HG02938 (cell line): ENCODE measurements at regions not wholly inside any gene's neighbourhood (a gene's known extent, or its start where the extent isn't known, plus 50 kb on each side); places are given as distances from the start of the nearest gene placed in this dataset.
A peak's percentile ranks its signal among the peaks of the same experiment; 100 is the strongest.
"Not testable (repeated sequence)": the region's sequence is repeated elsewhere in the genome, so short reads cannot be mapped to it uniquely, and the experiment has no call there.

ENCODE experiments used
- ATAC-seq: cut with Tn5 transposase; IDR thresholded peaks from one replicate; pipeline ENCODE4 v1.9.1; 2021; ENCODE audit warnings: mild to moderate bottlenecking, moderate library complexity; ENCODE audit not compliant: unreplicated experiment

DNA sequence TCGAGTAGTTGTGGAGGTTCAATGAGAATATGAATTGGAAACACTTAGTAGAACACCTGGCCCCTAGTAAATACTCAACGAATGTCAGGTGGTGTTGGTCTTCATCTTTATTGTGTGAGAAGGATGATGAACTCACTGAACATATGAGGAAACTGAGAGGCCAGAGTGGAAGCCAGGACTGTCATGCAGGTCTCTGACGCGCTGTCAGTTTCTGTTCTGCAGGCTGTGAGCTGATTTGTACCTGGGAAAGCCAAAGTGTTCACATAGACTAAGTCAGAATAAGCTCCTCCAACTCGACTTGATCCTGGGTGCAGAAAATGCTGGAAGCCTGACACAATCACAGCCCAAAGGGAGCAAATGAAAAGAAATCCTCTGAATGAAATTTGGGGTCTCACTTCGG lies 222.2 kb downstream of the LY86 start:
- no peak for ATAC-seq

DNA sequence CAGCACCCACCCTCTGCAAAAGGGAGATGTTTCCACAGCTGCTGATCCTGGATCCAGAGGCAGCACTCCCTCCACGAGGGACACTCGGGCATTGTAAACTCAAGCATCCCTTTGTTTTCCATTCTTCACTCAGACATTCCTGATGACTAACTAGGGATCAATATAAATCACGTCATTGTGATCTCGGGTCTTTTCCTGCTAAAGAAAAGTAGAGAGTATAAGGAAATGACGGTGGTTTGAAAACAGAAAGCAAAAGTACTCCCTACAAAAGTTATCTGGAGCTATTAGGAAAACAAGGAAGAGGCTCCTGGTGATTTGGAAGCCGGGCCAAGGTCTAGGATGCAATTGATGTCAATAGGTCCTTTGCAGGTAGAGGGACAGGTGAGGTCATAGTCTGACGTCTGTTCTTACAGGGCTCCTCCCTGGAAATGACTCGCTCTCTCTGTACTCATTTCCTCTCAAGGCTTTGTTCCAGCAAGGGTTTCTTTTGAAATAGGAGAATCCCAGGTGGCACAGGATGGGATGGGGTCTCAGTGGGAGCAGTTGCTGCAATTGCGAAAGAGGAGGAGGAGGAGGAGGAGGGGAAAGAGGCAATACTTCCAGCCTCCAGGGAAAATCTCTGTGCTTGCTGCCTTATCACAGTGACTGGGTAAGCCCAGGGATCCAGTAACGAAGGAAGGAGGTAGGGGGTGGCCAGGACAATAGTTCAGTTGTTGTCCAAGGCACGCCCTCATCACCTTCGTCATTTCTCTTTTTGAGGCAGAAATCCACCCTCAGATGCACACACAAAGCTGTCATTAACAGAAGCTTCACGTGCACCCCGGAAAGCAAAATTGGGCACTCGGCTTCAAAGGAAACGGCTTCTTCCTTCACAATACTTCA lies 222.8 kb downstream of the LY86 start:
- no peak for ATAC-seq

- no peak for ATAC-seq
Observed at GRCh38 chr6:6812427-6812826, 223.9 kb downstream of the LY86 start.

DNA sequence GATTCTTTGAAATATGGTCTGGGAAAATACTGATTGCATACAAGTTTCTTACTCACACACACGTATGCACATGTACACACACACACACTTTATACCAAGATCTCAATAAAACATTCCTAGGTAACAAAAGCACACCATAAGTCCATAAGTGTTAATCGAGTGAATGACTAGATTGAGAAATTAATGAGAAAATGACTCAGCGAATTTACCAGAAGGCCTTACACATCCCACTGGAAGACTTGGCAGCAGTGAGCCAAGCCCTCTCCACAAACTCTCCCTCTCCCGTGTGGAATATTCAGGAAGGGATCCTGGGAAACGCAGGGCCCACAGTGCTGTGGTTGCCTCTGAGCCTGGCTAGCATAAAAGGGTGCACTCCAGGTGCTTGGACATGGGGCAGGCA lies 227.2 kb downstream of the LY86 start:
- ATAC-seq: no peak

GRCh38 chr6:6816716-6817115 lies 228.2 kb downstream of the LY86 start:
- no peak for ATAC-seq

- ATAC-seq: no peak
Observed at GRCh38 chr6:6818078-6818639, 229.6 kb downstream of the LY86 start.

DNA sequence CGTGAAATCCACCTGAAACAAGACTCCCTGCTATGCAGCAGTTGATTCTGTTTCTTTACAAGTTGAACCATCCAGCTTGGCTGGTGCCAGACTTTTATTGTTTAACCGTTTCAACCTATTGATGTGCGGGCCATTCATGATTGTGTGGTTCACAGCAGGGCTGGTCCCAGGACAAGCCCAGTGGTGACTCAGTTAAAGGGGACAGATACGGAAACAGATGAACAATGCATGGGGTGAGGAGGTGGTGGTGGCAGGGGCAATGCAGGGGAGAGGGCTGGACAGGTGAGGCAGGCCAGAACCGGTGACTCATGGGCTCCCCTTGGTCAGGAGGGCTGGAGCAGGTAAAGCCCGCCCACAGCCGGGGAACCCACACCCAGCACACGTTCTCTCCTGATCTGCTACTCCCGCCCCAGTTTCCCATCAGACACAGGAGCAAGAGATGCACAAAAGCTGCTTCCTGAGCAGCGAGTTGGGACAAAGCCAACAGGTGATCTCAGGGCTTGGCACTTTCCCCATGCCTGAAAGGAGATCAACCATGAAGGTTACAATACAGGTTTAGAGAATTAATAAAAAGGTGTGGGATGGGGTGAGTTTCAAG lies 232.2 kb downstream of the LY86 start:
- no peak for ATAC-seq

DNA sequence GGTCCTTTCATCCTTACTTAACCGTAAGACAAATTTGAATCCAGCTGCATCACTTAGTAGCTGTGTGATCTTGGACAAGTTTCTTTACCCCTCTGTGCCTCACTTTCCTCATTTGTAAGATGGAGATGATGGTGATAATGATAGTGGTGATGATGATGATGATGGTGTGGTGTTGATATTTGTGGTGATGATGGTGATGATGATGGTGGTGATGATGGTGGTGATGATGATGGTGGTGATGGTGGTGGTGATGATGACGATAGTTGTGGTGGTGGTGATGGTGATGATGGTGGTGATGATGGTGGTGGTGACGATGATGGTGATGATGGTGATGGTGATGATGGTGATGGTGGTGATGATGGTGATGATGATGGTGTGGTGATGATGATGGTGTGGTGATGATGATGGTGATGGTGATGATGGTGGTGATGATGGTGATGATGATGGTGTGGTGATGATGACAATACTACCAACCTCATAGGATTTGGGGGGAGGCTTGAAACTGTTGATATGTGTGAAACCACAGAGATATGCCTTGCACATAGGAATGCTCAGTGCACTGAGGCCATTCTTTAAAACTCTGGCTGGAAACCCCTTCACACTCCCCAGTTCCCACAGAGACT lies 233.2 kb downstream of the LY86 start:
- no peak for ATAC-seq

GRCh38 chr6:6823030-6823429 lies 234.5 kb downstream of the LY86 start:
- ATAC-seq: no peak

- ATAC-seq: no peak
Observed at GRCh38 chr6:6823568-6824224, 235.2 kb downstream of the LY86 start.

DNA sequence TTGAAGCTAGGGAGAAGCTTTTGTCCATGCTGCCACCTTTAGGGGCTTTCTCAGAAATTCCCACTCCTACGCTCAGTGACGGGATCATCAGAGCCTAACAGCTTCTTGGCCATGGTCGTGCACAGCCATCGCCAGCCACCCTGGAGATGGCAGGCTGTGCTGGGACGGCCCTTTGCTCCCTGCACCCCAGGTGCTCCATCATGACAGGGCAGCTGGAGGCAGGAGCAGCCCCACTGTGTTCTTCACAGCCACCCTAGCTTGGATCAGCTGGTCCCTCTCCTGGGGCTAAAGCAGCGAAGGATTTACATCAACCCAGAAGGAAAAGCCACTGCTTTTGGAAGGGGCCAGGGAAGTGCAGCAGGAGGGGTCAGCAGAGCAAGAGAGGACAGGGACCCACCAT lies 235.9 kb downstream of the LY86 start:
- ATAC-seq: no peak

GRCh38 chr6:6825193-6825784 lies 236.8 kb downstream of the LY86 start:
- no peak for ATAC-seq

DNA sequence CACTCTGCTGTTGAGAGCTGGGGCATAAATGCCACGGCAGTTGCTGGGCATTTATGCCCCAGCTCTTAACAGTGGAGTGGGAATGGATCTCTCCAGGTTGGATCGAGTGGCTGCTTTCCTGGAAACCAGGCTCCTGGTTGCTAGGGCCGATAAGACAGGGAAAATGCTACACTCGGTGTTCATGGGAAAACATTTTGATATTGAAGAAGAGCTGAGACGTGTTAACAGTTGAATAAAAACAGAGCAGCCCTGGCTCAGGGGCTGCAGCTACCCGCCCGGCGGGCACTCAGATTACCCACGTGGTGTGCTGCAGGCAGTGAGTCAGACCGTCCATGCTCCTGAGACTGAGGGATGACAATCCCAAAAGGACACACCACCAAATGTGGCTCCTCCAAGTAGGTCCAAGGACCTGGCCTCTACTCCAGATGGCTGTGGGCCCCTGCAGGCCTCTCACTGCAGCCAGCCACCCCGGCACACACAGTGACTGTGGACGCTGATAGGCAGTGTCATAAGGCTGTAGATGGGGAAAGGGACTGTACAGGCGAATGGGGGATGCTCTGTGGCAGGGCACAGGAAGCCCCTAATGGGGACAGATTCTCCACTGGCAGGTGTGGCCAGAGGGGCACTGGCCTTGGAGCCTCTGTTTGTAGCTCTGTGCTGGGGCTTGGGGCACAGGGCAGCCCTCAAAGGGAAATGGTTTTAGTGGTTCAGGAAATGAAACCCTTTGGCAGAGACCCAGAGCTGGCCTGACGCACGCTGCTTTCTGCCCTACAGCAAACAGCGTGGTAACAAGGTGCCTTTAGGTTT lies 237.8 kb downstream of the LY86 start:
- peak; percentile 74 for ATAC-seq

GRCh38 chr6:6826961-6827360 lies 238.4 kb downstream of the LY86 start:
- ATAC-seq: no peak

DNA sequence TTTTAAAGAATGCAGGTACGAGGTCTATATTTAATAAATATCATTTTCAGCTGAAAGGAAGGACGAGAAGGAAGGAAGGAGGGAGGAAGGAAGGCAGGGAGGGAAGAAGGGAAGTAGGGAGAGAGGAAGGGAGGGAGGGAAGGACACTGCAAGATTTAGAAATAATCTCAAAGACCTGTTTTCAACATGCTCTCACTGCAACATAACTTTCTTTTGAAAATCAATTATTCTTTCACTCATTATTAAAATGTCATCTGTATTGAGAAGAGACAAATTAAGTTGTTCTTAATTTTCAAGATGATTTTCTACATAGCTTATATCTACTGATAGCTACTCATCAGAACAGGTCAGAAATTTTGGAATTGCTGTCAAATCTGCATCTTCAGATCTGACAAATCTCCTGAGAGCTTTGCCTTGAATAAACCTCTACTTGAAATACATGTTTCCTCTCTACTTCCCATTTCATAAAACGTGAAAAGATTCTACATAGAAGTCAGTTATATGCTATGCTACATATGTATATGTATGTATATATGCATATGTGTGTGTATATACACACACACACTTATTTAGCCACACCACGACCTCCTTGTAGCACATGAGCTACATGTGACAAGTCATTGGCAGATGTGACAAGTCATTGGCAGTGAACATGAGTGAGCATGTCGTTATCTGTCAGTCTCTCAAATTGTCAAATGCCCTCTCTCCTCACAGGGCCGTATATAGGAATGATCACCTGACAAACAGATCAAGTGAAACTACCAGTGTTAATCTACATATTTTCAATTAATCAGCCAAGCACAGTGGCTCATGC lies 241.6 kb downstream of the LY86 start:
- ATAC-seq: no peak

DNA sequence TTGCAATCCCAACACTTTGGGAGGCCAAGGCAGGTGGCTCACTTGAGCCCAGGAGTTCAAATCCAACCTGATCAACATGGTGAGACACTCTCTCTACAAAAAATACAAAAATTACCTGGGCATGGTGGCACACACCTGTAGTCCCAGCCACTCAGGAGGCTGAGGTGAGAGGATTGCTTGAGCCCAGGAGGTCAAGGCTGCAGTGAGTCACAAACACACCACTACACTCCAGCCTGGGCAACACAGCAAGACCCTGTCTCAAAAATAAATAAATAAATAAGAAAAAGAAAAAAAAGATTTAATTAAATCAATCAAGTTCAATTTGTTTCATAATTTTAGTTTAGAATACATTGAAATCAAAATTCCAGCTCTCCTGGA lies 242.2 kb downstream of the LY86 start:
- ATAC-seq: not testable (repeated sequence)

GRCh38 chr6:6832439-6832838 lies 243.9 kb downstream of the LY86 start:
- ATAC-seq: no peak

DNA sequence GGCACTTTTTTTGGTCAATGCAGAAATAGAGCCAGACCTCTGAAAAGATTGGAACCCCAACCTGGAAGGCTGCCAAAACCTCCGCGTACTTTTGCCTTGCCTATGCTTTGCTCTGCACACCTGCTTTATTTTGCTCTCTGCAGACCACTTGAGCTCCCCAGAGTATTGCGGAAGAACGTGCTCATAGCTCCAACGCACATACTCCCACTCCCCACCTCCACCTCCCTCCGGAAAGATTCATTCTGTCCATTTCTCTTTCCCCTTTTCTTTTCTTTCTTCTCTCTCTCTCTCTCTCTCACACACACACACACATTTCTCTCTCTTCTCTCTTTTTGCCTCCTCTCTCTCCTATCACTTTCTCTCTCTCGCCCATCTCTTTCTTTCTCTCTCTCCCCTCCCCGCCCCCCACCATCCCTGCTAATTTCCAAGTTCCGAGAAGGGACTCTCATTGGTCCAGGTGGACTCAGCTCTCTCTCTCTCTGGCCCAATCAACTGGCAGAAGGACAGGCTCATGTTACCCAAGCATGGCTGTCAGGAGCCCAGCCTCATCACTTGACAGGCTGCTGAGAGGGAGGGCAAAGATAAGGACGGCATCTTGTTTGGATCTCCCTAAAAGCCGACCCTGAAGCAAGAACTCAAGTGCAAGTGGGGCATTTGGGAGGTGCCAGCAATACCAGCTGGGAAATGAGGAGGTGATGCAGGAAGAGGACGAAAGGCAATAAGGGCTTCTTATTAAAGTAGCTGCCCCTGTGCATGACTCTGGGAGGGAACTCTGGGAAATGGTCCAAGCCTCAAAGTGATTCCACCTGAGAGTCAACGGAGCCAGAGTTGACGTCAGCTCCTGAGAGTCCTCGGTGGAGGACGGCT lies 246.1 kb downstream of the LY86 start:
- no peak for ATAC-seq

DNA sequence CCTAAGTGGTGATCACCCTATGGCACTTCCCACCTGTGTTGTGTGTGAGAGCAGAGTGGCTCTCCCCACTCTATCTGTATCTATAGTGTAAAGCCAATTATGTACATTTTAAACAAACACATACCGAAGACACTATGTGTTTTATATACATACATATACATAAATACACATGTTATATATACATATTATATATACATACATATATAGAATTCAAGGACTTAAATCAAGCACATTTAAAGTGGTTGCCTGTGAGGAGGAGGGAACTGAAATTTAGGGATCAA lies 246.6 kb downstream of the LY86 start:
- ATAC-seq: no peak
